Astrocyte (in vitro differentiated cells and primary cell): ENCODE measurements at regions not wholly inside any gene's neighbourhood (a gene's known extent, or its start where the extent isn't known, plus 50 kb on each side); places are given as distances from the start of the nearest gene placed in this dataset.

ENCODE experiments used
- DNase-seq: peaks from one replicate; pipeline ENCODE4 v3.0.0-alpha.2; 2010; ENCODE audit warnings: low read depth
- FAIRE-seq: peaks from 2 replicates; lab custom pipeline; 2011; peaks lifted over from hg19 to GRCh38; lab: Jason Lieb, UNC
- H2AFZ ChIP-seq: 2 replicates; pipeline ENCODE4 v1.6.0; 2012; ENCODE audit warnings: low read depth, low read length, inconsistent platforms
- H3K27ac ChIP-seq: 2 replicates; pipeline ENCODE4 v1.5.1; 2011; ENCODE audit warnings: low read depth, low read length, inconsistent platforms
- H3K27me3 ChIP-seq: 2 replicates; pipeline ENCODE4 v1.6.0; 2011; ENCODE audit warnings: low read length, inconsistent platforms; ENCODE audit not compliant: insufficient read depth
- H3K36me3 ChIP-seq: 2 replicates; pipeline ENCODE4 v1.5.1; 2011; ENCODE audit warnings: low read length, inconsistent platforms; ENCODE audit not compliant: insufficient read depth
- H3K4me1 ChIP-seq: 2 replicates; pipeline ENCODE4 v1.5.1; 2011; ENCODE audit warnings: low read length, inconsistent platforms; ENCODE audit not compliant: insufficient read depth
- H3K4me2 ChIP-seq: 2 replicates; pipeline ENCODE4 v1.6.0; 2012; ENCODE audit warnings: low read length, inconsistent platforms
- H3K4me3 ChIP-seq: 2 replicates; pipeline ENCODE4 v1.5.1; 2011; ENCODE audit warnings: low read depth, mild to moderate bottlenecking, low read length, inconsistent platforms; ENCODE audit not compliant: insufficient read depth
- H3K79me2 ChIP-seq: 2 replicates; pipeline ENCODE4 v1.6.0; 2012; ENCODE audit warnings: mild to moderate bottlenecking, low read length, inconsistent platforms; ENCODE audit not compliant: insufficient read depth
- H3K9ac ChIP-seq: 2 replicates; pipeline ENCODE4 v1.6.0; 2012; ENCODE audit warnings: mild to moderate bottlenecking, low read length, inconsistent platforms
- H3K9me3 ChIP-seq: 2 replicates; pipeline ENCODE4 v1.5.1; 2012; ENCODE audit warnings: low read depth, mild to moderate bottlenecking, low read length, inconsistent platforms; ENCODE audit not compliant: insufficient read depth
- H4K20me1 ChIP-seq: 2 replicates; pipeline ENCODE4 v1.6.0; 2012; ENCODE audit warnings: low read length, inconsistent platforms; ENCODE audit not compliant: insufficient read depth
- H3K27ac Mint-ChIP-seq: one replicate; pipeline ENCODE4 v1.8.0; 2021; ENCODE audit warnings: mild to moderate bottlenecking, mixed read lengths; ENCODE audit not compliant: unreplicated experiment
- H3K27me3 Mint-ChIP-seq: one replicate; pipeline ENCODE4 v1.8.0; 2021; ENCODE audit warnings: low read depth, mixed read lengths; ENCODE audit not compliant: unreplicated experiment
- H3K36me3 Mint-ChIP-seq: one replicate; pipeline ENCODE4 v1.8.0; 2021; ENCODE audit warnings: low read depth, mixed read lengths; ENCODE audit not compliant: unreplicated experiment
- H3K4me1 Mint-ChIP-seq: one replicate; pipeline ENCODE4 v1.8.0; 2021; ENCODE audit warnings: low read depth, mixed read lengths; ENCODE audit not compliant: unreplicated experiment
- H3K4me3 Mint-ChIP-seq: one replicate; pipeline ENCODE4 v1.8.0; 2021; ENCODE audit warnings: mild to moderate bottlenecking, moderate library complexity, mixed read lengths; ENCODE audit not compliant: unreplicated experiment
- H3K9me3 Mint-ChIP-seq: one replicate; pipeline ENCODE4 v1.8.0; 2021; ENCODE audit warnings: mild to moderate bottlenecking, mixed read lengths; ENCODE audit not compliant: unreplicated experiment
- CTCF ChIP-seq: IDR thresholded peaks from 2 replicates; pipeline ENCODE4 v1.5.1; 2011; ENCODE audit warnings: low read depth, mild to moderate bottlenecking, inconsistent platforms, low read length, moderate library complexity; ENCODE audit not compliant: insufficient read depth
- EZH2 ChIP-seq: IDR thresholded peaks from 2 replicates; pipeline ENCODE4 v1.6.1; 2012; ENCODE audit warnings: mild to moderate bottlenecking, low read length, inconsistent platforms; ENCODE audit not compliant: insufficient read depth

DNA sequence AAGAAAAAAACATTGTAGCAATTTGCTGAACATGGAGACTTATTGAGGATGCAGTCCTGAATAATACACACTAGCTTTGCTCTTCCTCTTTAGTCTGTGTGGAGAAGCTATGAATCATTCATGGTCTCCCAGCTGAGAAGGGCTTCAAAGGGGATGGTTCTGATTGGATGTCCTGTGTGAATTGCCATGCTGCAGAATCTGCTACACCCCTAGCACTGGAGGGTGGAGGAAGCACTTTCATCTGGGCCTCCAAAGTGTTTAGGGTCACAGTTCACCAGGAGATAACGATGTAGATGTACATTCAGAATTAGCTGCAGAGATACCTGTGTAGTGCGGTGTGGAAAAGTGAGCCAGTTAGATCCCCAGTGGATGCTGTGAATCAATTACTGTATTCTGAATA, 321.1 kb upstream of the EDNRB start:
- no peak overlapping the region for H3K27ac Mint-ChIP-seq
- FAIRE-seq (no peak), DNase-seq (no peak)
- Histone ChIP-seq H3K27me3 (peaks cover 2% of the 10 kb centered on the region), H3K4me3 (no peak overlapping the region), H3K36me3 (no peaks in the 10 kb centered on the region), H3K4me2 (no peak overlapping the region), H2AFZ (no peak overlapping the region), H4K20me1 (no peaks in the 10 kb centered on the region), H3K9ac (no peak overlapping the region), H3K79me2 (no peaks in the 10 kb centered on the region), H3K27ac (no peak overlapping the region), H3K9me3 (no peaks in the 10 kb centered on the region), H3K4me1 (no peaks in the 10 kb centered on the region)
- H3K27me3 Mint-ChIP-seq, result no peaks in the 10 kb centered on the region
- no peak overlapping the region for H3K4me3 Mint-ChIP-seq
- no peaks in the 10 kb centered on the region for H3K9me3 Mint-ChIP-seq
- H3K36me3 Mint-ChIP-seq, result no peaks in the 10 kb centered on the region
- TF ChIP-seq EZH2, result no peak
- no peak for TF ChIP-seq CTCF
- H3K4me1 Mint-ChIP-seq, result peaks cover 9% of the 10 kb centered on the region

DNA sequence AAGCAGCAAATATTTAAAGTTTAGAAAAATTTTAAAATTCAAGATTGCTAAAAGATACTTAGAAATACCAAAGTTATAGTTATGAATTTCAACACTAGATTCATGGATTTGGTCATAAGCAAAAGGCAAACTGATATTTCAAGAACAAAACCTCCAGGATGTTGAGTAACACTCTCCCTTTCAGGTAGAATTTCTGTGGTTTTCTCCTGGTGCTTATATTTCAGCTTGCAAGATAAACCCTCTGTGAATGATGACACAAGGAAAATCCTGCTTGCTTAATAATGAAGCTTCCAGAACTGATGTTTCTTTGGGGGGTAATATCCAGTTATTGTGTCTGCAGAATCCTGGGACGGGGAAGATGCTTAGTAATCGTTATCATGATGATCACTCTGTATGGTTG, 320.3 kb upstream of the EDNRB start:
- DNase-seq, result peak; percentile 7
- H3K9me3 Mint-ChIP-seq, result no peaks in the 10 kb centered on the region
- H3K4me3 ChIP-seq, result no peak overlapping the region
- no peak overlapping the region for H3K9ac ChIP-seq
- no peaks in the 10 kb centered on the region for H3K79me2 ChIP-seq
- H4K20me1 ChIP-seq, result no peaks in the 10 kb centered on the region
- H3K4me1 ChIP-seq, result no peaks in the 10 kb centered on the region
- no peak overlapping the region for H3K4me2 ChIP-seq
- no peak overlapping the region for H3K4me3 Mint-ChIP-seq
- peaks cover 2% of the 10 kb centered on the region for H3K27me3 Mint-ChIP-seq
- no peak overlapping the region for H2AFZ ChIP-seq
- H3K27me3 ChIP-seq, result peaks cover 2% of the 10 kb centered on the region
- TF ChIP-seq EZH2 (no peak), CTCF (no peak)
- H3K27ac Mint-ChIP-seq, result no peak overlapping the region
- no peak overlapping the region for H3K27ac ChIP-seq
- no peaks in the 10 kb centered on the region for H3K36me3 ChIP-seq
- FAIRE-seq, result no peak
- peaks cover 9% of the 10 kb centered on the region for H3K4me1 Mint-ChIP-seq
- no peaks in the 10 kb centered on the region for H3K9me3 ChIP-seq
- H3K36me3 Mint-ChIP-seq, result no peaks in the 10 kb centered on the region

- H3K27me3 Mint-ChIP-seq, result peaks cover 4% of the 10 kb centered on the region
- H3K4me3 ChIP-seq, result no peak overlapping the region
- no peak overlapping the region for H3K4me2 ChIP-seq
- no peak for FAIRE-seq
- no peak overlapping the region for H3K9ac ChIP-seq
- H3K4me3 Mint-ChIP-seq, result no peak overlapping the region
- H3K9me3 Mint-ChIP-seq, result peaks cover 2% of the 10 kb centered on the region
- no peaks in the 10 kb centered on the region for H3K36me3 Mint-ChIP-seq
- H3K27me3 ChIP-seq, result peaks cover 7% of the 10 kb centered on the region
- H3K79me2 ChIP-seq, result no peaks in the 10 kb centered on the region
- H3K27ac ChIP-seq, result no peak overlapping the region
- H3K4me1 ChIP-seq, result peaks cover 4% of the 10 kb centered on the region
- H3K4me1 Mint-ChIP-seq, result no peaks in the 10 kb centered on the region
- no peaks in the 10 kb centered on the region for H3K36me3 ChIP-seq
- no peak overlapping the region for H2AFZ ChIP-seq
- peak; percentile 89 for DNase-seq
- no peak for TF ChIP-seq EZH2
- TF ChIP-seq CTCF, result no peak
- no peaks in the 10 kb centered on the region for H3K9me3 ChIP-seq
- no peaks in the 10 kb centered on the region for H4K20me1 ChIP-seq
- H3K27ac Mint-ChIP-seq, result no peak overlapping the region
These were observed 310.3 kb upstream of the EDNRB start for GRCh38 chr13:78228940-78229339.
